Coronary artery (tissue), 2 donors: ENCODE measurements at regions not wholly inside any gene's neighbourhood (a gene's known extent, or its start where the extent isn't known, plus 50 kb on each side); places are given as distances from the start of the nearest gene placed in this dataset.
"Not testable (repeated sequence)": the region's sequence is repeated elsewhere in the genome, so short reads cannot be mapped to it uniquely, and the experiment has no call there.

Experiments
- DNase-seq: peaks from one replicate; pipeline ENCODE4 v3.0.0-alpha.2; 2017; ENCODE audit warnings: low spot score
- H3K27ac ChIP-seq, 2 donors: fragments of 200-600 bp; sonication (generic); one replicate each; pipeline ENCODE4 v1.5.1; 2016 to 2019
- H3K4me3 ChIP-seq: fragments of 200-600 bp; sonication (generic); 2 replicates; pipeline ENCODE4 v1.5.1; 2016; ENCODE audit warnings: mild to moderate bottlenecking, moderate library complexity
- CTCF ChIP-seq: fragments of 200-600 bp; sonication (generic); IDR thresholded peaks from one replicate; pipeline ENCODE4 v1.5.1; 2019; ENCODE audit warnings: antibody characterized with exemption

- Histone ChIP-seq H3K27ac (no peak overlapping the region), H3K4me3 (no peak overlapping the region)
- no peak for TF ChIP-seq CTCF
- DNase-seq: no peak
Observed at GRCh38 chr5:17061973-17062470, 125.9 kb upstream of the MYO10 start.

GRCh38 chr5:17062741-17063140 is 126.7 kb upstream of the MYO10 start:
- H3K27ac ChIP-seq, H3K4me3 ChIP-seq, DNase-seq: not testable (repeated sequence)

GRCh38 chr5:17064241-17064640 is 128.2 kb upstream of the MYO10 start:
- no peak for DNase-seq
- no peak for TF ChIP-seq CTCF
- no peak overlapping the region for H3K27ac ChIP-seq
- H3K4me3 ChIP-seq: no peak overlapping the region

GRCh38 chr5:17065458-17065857 is 129.4 kb upstream of the MYO10 start:
- Histone ChIP-seq H3K4me3 (no peak overlapping the region), H3K27ac (no peak overlapping the region)
- DNase-seq: no peak
- no peak for TF ChIP-seq CTCF

GRCh38 chr5:17066026-17066425 is 129.9 kb upstream of the MYO10 start:
- H3K27ac ChIP-seq, H3K4me3 ChIP-seq, DNase-seq: not testable (repeated sequence)

GRCh38 chr5:17067657-17068392 is 131.7 kb upstream of the MYO10 start:
- H3K27ac ChIP-seq: no peak overlapping the region
- TF ChIP-seq CTCF: no peak
- H3K4me3 ChIP-seq: no peak overlapping the region
- no peak for DNase-seq

- H3K4me3 ChIP-seq: no peak overlapping the region
- TF ChIP-seq CTCF: no peak
- no peak for DNase-seq
- H3K27ac ChIP-seq: no peak overlapping the region
Observed at GRCh38 chr5:17069995-17070511, 134.0 kb upstream of the MYO10 start.

GRCh38 chr5:17070647-17071046 is 134.6 kb upstream of the MYO10 start:
- no peak for TF ChIP-seq CTCF
- no peak for DNase-seq
- no peak overlapping the region for H3K27ac ChIP-seq

More at GRCh38 chr5:17070647-17071046, 134.6 kb upstream of the MYO10 start:
- H3K4me3 ChIP-seq: no peak overlapping the region
